Omental fat pad (tissue), 3 donors: ENCODE measurements at regions not wholly inside any gene's neighbourhood (a gene's known extent, or its start where the extent isn't known, plus 50 kb on each side); places are given as distances from the start of the nearest gene placed in this dataset.

ENCODE experiments used
- ATAC-seq: fragments of 150-250 bp; one replicate; pipeline ENCODE4 v1.9.1; 2016; ENCODE audit warnings: mild to moderate bottlenecking, moderate library complexity; ENCODE audit not compliant: low FRiP score
- DNase-seq: peaks from one replicate; pipeline ENCODE4 v3.0.0-alpha.2; 2019; ENCODE audit warnings: low spot score
- TF ChIP-seq, protein P1 (sequence below), 3 donors: fragments of 450-650 bp; IDR thresholded peaks; one replicate each; pipeline ENCODE4 v1.5.1; 2016 to 2017; ENCODE audit warnings: antibody characterized with exemption in 3 of 3, mild to moderate bottlenecking in 3 of 3, moderate library complexity in 2 of 3

DNA sequence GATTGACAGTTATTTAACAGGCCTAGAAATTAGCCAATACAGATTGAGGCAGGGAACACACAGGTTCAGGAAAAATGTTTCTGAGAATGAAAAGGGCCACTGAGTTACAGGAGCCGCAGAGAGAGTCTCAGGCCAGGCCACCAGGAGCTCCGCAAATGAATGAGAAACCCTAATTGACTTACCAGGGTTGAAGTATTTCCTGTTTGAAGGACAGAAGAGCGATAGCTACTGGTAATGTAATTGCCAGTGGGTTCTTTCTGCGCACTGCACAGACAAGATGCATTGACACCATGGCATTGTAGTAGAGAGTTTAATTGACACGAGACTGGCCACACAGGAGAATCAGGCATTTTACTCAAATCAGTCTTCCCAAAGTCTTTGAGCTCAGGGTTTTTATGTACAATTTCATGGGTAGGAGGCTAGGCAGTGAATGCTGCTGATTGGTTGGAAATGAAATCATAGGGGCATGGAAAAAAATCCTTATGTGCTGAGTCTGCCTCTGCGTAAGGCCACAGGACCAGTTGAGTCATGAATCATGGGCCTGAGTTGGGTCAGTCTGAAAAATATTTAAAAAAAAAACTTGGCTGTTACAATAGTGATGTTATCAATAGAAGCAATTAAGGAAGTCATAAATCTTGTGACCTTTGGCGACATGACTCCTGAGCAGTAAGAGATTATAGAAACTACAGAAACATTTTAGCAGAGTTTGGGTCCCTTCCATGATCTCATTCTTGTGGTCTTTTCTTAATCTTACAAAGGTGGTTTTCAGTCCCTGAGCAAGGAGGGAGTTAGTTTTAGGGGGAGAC is 203.8 kb downstream of the CASP12 start:
- TF ChIP-seq, protein P1, sequence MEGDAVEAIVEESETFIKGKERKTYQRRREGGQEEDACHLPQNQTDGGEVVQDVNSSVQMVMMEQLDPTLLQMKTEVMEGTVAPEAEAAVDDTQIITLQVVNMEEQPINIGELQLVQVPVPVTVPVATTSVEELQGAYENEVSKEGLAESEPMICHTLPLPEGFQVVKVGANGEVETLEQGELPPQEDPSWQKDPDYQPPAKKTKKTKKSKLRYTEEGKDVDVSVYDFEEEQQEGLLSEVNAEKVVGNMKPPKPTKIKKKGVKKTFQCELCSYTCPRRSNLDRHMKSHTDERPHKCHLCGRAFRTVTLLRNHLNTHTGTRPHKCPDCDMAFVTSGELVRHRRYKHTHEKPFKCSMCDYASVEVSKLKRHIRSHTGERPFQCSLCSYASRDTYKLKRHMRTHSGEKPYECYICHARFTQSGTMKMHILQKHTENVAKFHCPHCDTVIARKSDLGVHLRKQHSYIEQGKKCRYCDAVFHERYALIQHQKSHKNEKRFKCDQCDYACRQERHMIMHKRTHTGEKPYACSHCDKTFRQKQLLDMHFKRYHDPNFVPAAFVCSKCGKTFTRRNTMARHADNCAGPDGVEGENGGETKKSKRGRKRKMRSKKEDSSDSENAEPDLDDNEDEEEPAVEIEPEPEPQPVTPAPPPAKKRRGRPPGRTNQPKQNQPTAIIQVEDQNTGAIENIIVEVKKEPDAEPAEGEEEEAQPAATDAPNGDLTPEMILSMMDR (IDR thresholded peaks at IDR 0.05): no peak
- no peak for DNase-seq
- ATAC-seq: peak; percentile 32

DNA sequence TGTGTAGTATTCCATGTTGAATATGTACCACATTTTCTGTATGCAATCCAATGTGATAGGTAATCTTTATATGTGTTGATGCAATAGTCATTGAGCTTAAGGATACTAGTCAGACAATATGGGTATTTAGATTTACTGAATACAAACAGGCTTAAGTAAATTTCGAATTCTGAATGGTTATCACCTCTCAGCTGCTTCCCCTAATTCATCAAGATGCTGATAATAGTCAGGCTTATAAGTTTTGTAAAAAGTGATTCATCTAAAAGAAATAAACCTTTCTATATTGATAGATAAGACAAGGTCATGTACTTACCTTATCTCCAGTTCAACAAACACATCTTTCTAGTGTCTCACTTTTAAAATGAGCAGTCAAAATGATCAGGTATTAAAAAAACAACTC is 205.5 kb downstream of the CASP12 start:
- DNase-seq (no peak), ATAC-seq (no peak)
- TF ChIP-seq, protein P1 (IDR thresholded peaks at IDR 0.05): no peak

DNA sequence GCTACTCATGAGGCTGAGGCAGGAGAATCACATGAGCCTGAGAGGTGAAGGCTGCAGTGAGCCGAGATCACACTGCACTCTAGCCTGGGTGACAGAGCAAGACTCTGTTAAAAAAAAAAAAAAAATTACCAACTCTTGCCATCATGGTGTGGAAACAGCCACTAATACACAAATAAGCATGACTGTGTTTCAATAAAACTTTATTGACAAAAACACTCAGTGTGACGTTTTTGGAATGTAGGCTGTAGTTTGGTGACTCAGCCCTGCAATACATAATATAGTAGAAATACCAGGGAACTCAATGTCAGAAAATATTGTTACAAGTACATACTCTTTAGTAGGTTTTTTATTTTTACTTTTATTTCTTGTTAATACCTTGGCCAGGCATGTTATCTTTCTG is 207.1 kb downstream of the CASP12 start:
- TF ChIP-seq, protein P1 (IDR thresholded peaks at IDR 0.05): no peak
- DNase-seq: no peak
- no peak for ATAC-seq

DNA sequence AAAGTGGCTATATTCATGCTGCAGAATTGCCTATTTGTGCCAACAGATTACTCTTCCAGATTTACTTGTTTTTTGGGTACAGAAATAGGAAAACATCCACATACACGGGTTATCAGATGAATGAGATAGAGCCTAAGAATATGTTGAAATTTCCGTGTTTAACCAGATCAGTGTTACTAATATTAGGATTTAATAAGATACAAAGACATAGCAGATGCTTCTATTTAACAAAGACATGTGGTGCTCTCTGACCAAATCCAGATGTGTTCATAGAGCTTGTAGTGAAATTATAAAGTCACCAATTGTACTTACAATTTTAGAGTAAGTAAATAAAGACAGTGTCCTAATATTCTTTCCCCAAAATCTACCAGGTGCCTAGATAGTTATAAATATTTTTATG is 208.0 kb downstream of the CASP12 start:
- TF ChIP-seq, protein P1 (IDR thresholded peaks at IDR 0.05): no peak
- ATAC-seq (no peak), DNase-seq (no peak)

DNA sequence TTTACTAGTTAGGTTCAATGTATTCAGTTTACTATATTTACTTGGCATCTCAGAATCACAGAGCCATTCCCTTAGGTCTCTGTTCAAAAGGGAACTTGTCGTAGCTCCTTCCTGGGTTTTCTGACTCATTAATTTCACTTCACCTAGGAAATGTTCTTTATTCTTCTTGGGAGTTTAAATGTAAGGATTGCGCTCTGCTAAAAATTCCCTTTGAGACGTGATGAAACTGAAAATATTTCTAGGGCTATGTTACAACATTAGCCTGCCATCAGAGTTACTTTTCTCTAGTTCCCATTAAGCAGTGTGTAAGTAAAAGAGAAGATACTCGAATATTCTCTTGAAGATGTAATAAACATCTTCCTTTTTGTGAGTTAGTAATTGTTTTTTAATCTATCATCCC is 209.5 kb downstream of the CASP12 start:
- DNase-seq (no peak), ATAC-seq (no peak)
- TF ChIP-seq, protein P1 (IDR thresholded peaks at IDR 0.05): no peak

DNA sequence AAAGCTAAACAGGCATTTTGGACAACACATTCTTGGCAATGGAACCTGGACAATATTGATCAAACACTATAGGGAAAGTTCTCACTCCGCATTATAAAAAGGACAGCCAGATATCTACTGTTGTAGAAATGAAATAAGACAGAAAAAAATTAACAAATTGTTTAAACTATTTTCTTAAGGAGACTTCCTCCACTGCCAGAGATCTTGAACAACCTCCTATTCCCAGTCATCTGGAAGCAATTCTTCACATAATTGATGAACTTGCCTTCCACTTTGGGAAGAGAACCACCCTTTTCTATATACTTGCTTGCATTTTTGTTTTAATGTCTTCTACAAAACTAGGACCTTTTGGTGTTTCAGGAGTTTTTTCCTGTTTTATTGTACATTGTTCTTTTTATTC is 216.1 kb downstream of the CASP12 start:
- ATAC-seq: no peak
- DNase-seq: no peak
- TF ChIP-seq, protein P1 (IDR thresholded peaks at IDR 0.05): no peak

DNA sequence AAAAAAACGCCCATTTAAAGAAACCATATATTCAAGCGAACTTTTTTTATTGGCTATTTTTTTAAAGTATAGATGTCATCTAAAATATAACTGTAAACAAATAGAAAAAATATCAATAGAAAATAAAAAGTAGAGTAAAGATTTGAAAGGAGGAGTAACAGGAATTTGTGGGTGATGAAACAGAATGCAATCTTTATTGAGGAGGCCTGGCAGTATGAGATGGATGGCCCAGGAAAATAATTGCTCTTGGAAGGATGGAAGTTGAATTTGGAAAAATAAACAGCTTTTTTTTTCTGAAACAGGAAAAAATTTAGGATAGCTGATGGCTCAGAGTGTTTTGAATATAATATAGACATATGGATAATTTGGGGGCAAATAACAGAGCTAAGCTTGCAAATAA is 219.0 kb downstream of the CASP12 start:
- ATAC-seq (no peak), DNase-seq (no peak)
- TF ChIP-seq, protein P1 (IDR thresholded peaks at IDR 0.05): no peak
